ENCODE measurements at regions not wholly inside any gene's neighbourhood (a gene's known extent, or its start where the extent isn't known, plus 50 kb on each side); places are given as distances from the start of the nearest gene placed in this dataset.

DNA sequence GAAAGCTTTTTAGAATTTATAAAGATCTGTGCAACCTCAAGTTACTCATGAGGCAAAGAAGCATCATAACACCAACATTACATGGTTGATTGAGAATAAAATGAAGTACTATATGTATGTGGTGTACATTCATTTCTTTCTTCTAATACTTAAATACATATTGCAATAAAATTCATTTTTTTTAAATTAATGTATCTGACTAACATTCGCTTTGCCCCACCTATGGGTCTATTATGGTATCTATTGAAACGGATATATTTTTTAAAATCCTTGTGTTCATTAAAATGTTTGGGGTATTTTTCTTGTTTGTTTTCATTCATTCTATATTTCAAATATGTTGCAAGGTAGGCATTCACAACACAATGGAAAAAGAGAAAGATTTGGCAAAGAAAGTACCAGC lies 237.5 kb downstream of the DSEL start:
- Histone ChIP-seq H3K9me3 (ENCODE audit: control insufficient read depth, low read length) (no peaks in the 10 kb centered on the region), H3K27ac (ENCODE audit: insufficient read depth, low read depth, low read length, poor library complexity, severe bottlenecking) (no peak overlapping the region), H3K4me3 (ENCODE audit: insufficient read depth, low read depth, low read length) (no peak overlapping the region), H3K27me3 (ENCODE audit: control insufficient read depth, insufficient read depth, low read length, poor library complexity, severe bottlenecking) (no peaks in the 10 kb centered on the region), H3K4me1 (ENCODE audit: control insufficient read depth, insufficient read depth, low read length) (no peaks in the 10 kb centered on the region), H3K36me3 (ENCODE audit: control insufficient read depth, insufficient read depth, low read length) (no peaks in the 10 kb centered on the region)
- no CpG with 5 or more reads among the region's 2 CpGs for WGBS, 2 experiments

DNA sequence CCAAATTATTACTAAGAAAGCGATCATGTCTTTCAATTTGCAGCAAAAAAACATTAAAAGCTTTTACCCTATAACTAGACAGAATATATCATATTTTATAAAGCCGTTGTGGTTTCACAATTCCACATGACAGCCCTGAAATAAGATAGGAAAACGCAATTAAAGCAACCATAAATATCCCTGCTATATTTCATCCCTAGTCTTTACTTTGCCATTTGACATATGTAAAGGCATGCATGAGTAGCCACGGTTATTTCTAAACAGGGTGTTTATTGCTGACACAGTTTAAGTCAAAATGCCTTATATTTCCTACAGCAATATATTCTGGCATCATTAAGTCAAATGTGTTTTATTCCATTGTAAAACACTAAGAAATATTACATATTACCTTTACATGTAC lies 239.9 kb downstream of the DSEL start:
- Histone ChIP-seq H3K36me3 (ENCODE audit: control insufficient read depth, insufficient read depth, low read length) (no peaks in the 10 kb centered on the region), H3K27me3 (ENCODE audit: control insufficient read depth, insufficient read depth, low read length, poor library complexity, severe bottlenecking) (no peaks in the 10 kb centered on the region), H3K9me3 (ENCODE audit: control insufficient read depth, low read length) (no peaks in the 10 kb centered on the region), H3K4me3 (ENCODE audit: insufficient read depth, low read depth, low read length) (no peak overlapping the region), H3K4me1 (ENCODE audit: control insufficient read depth, insufficient read depth, low read length) (no peaks in the 10 kb centered on the region), H3K27ac (ENCODE audit: insufficient read depth, low read depth, low read length, poor library complexity, severe bottlenecking) (no peak overlapping the region)
- WGBS, 2 experiments: 88 to 97% methylated on average over 3 to 4 of the region's 4 CpGs

DNA sequence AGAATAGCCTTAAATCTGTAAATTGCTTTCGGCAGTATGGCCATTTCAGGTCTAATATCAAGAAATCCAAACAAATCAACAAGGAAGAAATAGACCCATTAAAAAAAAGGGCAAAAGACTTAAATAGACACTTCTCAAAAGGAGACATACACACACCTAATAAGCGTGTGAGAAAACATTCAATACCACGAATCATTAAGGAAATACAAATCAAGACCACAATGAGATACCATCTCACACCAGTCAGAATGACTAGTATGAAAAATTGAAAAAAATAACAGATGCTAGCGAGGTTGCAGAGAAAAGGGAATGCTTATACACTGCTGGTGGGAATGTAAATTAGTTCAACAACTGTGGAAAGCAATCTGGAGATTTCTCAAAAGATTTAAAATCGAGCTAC lies 243.2 kb downstream of the DSEL start:
- H3K27ac ChIP-seq (ENCODE audit: insufficient read depth, low read depth, low read length, poor library complexity, severe bottlenecking): no peak overlapping the region
- no peaks in the 10 kb centered on the region for H3K9me3 ChIP-seq (ENCODE audit: control insufficient read depth, low read length)
- H3K27me3 ChIP-seq (ENCODE audit: control insufficient read depth, insufficient read depth, low read length, poor library complexity, severe bottlenecking): no peaks in the 10 kb centered on the region
- no peaks in the 10 kb centered on the region for H3K36me3 ChIP-seq (ENCODE audit: control insufficient read depth, insufficient read depth, low read length)
- no peak overlapping the region for H3K4me3 ChIP-seq (ENCODE audit: insufficient read depth, low read depth, low read length)
- WGBS, 2 experiments: 92 to 99% methylated on average over 5 of the region's 5 CpGs
- no peaks in the 10 kb centered on the region for H3K4me1 ChIP-seq (ENCODE audit: control insufficient read depth, insufficient read depth, low read length)

DNA sequence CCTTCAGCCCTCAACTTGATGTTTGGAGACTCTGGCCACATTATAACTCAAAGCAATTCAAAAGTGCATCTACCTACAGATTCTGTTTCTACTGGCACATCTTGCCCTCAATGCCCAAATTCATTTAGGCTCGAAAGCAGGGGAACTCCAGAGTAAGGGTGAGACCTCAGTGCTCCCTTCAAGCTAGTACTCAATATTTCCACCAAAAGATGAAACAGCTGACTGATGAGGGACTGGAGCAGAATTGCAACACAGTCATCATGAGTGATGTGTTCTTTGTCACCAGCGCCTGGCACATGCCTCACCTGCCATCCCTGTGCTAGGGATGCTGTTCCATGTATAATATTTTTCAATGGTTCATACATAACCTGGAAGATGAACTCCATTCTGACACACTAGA lies 247.3 kb downstream of the DSEL start:
- H3K4me1 ChIP-seq (ENCODE audit: control insufficient read depth, insufficient read depth, low read length): no peaks in the 10 kb centered on the region
- no peaks in the 10 kb centered on the region for H3K36me3 ChIP-seq (ENCODE audit: control insufficient read depth, insufficient read depth, low read length)
- H3K4me3 ChIP-seq (ENCODE audit: insufficient read depth, low read depth, low read length): no peak overlapping the region
- no peak overlapping the region for H3K27ac ChIP-seq (ENCODE audit: insufficient read depth, low read depth, low read length, poor library complexity, severe bottlenecking)
- 90 to 94% methylated on average over 2 of the region's 2 CpGs for WGBS, 2 experiments
- no peaks in the 10 kb centered on the region for H3K27me3 ChIP-seq (ENCODE audit: control insufficient read depth, insufficient read depth, low read length, poor library complexity, severe bottlenecking)
- no peaks in the 10 kb centered on the region for H3K9me3 ChIP-seq (ENCODE audit: control insufficient read depth, low read length)

DNA sequence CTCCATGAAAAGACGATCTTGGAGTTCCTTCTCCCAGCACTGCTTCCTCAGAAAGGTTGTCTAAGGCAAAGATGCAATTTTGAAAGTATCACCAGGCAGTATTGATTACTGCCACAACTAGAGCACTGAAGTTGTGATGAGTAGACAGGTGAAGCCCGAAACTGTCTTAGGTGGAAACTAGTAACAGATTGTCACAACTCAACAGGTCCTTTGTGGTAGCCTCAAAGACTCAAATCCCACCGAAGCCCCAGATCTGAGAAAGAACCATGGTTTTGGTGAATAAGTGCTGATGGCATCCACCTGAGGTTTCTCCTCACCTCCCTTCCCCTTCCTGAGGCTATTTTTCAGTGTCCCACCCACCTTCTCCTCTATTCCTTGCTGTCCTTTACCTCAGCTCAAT lies 248.0 kb downstream of the DSEL start:
- Histone ChIP-seq H3K36me3 (ENCODE audit: control insufficient read depth, insufficient read depth, low read length) (no peaks in the 10 kb centered on the region), H3K27ac (ENCODE audit: insufficient read depth, low read depth, low read length, poor library complexity, severe bottlenecking) (no peak overlapping the region), H3K4me3 (ENCODE audit: insufficient read depth, low read depth, low read length) (no peak overlapping the region), H3K9me3 (ENCODE audit: control insufficient read depth, low read length) (no peaks in the 10 kb centered on the region), H3K4me1 (ENCODE audit: control insufficient read depth, insufficient read depth, low read length) (no peaks in the 10 kb centered on the region), H3K27me3 (ENCODE audit: control insufficient read depth, insufficient read depth, low read length, poor library complexity, severe bottlenecking) (no peaks in the 10 kb centered on the region)
- 93 to 95% methylated on average over 3 of the region's 3 CpGs for WGBS, 2 experiments

DNA sequence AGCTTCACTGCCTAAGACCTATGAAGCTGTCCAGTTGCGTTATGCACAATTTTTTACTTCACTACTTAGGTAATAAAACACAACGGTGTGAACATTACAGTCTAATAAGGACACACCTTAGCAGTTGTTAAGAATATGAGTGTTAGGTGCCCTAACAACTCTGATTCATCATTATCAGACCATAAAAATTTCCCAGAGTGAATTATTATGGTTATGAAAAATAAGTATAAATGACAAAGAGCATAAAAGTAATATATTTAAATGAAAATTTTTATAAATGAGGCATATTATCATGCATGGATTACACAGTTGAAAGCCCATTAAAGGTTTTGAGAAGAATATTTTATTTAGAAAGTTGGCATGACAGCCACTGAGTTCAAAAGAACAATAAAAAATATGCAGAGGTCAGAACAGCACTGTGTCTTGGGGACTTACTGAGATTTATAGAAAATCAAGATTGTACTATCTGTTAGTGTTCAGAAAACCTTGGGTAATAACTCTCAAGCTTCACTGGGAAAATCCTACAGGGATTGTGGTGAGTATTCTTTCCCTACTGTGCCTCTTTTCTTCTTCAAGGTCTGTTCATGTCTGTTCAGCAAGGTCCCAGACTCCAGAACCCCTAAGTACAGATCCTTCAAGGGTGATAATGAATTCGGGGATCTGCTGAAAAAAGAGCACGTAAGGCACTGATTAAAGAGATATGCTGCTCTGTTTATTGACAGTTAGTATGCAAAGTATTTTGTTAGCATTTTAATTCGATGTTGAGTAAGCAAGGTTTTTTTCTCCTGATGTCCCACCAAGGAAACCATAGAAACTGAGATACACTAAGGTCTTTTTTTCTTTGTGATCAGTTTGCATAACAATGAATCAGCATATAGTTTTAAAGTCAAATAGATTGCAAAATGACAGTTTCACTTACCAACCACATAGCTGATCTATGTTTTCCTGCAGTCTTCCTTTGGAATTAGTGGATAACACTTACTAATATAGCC lies 250.0 kb downstream of the DSEL start:
- Histone ChIP-seq H3K4me1 (ENCODE audit: control insufficient read depth, insufficient read depth, low read length) (no peaks in the 10 kb centered on the region), H3K36me3 (ENCODE audit: control insufficient read depth, insufficient read depth, low read length) (no peaks in the 10 kb centered on the region), H3K9me3 (ENCODE audit: control insufficient read depth, low read length) (no peaks in the 10 kb centered on the region), H3K4me3 (ENCODE audit: insufficient read depth, low read depth, low read length) (no peak overlapping the region), H3K27me3 (ENCODE audit: control insufficient read depth, insufficient read depth, low read length, poor library complexity, severe bottlenecking) (no peaks in the 10 kb centered on the region), H3K27ac (ENCODE audit: insufficient read depth, low read depth, low read length, poor library complexity, severe bottlenecking) (no peak overlapping the region)
- WGBS, 2 experiments: 62 to 74% methylated on average over 4 to 5 of the region's 5 CpGs

DNA sequence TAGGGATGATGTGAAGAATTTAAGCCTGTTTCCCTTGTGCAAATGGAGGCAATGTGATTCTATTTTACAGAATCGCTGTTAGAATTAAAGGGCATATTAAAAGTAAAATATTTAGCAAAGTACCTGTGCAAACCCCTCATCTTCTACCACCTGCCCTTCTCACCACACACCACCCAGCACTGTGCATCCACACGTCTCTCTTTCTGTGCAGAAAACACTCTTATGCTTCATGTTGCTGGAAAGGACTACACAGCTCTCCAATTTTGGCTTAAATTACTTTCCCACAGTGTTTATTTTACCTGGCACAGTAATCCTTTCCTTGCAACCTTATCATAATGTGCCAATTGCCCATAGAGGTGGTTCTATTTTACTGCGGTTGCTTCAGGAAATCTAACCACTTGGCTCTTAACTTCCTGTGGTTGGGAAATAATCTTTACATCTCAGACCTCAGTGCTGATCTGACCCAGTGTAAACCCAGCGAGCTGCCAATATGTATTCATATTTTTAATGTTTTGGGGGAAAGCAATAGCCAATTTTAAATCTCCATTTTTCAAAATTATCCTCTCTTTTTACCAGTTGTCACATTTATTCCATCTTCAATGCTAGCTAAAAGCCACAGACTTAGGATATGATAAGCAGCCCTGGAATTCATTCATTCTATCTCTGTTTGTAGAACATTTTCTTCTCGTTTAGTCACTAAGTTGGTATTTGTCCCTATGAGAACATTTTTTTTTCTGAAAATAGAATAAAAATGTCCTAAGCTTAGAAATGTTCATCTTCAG lies 250.9 kb downstream of the DSEL start:
- Histone ChIP-seq H3K4me1 (ENCODE audit: control insufficient read depth, insufficient read depth, low read length) (no peaks in the 10 kb centered on the region), H3K36me3 (ENCODE audit: control insufficient read depth, insufficient read depth, low read length) (no peaks in the 10 kb centered on the region), H3K27me3 (ENCODE audit: control insufficient read depth, insufficient read depth, low read length, poor library complexity, severe bottlenecking) (no peaks in the 10 kb centered on the region), H3K4me3 (ENCODE audit: insufficient read depth, low read depth, low read length) (no peak overlapping the region), H3K27ac (ENCODE audit: insufficient read depth, low read depth, low read length, poor library complexity, severe bottlenecking) (no peak overlapping the region), H3K9me3 (ENCODE audit: control insufficient read depth, low read length) (no peaks in the 10 kb centered on the region)
- WGBS, 2 experiments: 86 to 92% methylated on average over 3 to 4 of the region's 5 CpGs

DNA sequence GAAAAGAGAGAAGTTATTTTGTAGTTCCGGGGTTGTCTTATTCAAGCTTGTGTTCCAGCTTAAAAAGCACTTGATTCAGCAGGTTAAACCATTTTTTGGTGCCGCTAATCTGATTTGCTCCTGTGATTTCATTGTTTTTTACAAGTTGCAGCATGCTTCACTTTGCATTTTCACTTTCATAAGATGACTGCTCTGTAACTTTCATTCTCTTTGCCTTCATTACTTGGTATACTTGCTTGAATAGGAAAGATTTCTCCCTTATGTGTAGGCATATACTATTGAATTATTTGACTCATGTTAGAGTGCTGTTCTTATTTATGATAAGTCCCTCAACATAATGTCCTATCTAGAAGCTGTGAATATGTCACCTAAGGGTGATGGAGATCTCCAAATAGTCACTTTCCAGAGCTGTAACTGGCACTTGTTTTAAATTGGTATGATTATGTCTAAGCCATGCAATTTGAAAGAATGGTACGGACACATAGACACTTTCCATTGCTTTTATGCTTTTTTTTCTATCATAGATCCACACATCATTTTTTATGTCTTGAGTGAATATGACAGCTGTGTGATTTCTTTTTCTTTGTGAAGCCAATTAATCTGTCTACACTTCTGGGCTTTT lies 254.5 kb downstream of the DSEL start:
- Histone ChIP-seq H3K4me3 (ENCODE audit: insufficient read depth, low read depth, low read length) (no peak overlapping the region), H3K4me1 (ENCODE audit: control insufficient read depth, insufficient read depth, low read length) (no peaks in the 10 kb centered on the region), H3K27me3 (ENCODE audit: control insufficient read depth, insufficient read depth, low read length, poor library complexity, severe bottlenecking) (no peaks in the 10 kb centered on the region), H3K27ac (ENCODE audit: insufficient read depth, low read depth, low read length, poor library complexity, severe bottlenecking) (no peak overlapping the region), H3K36me3 (ENCODE audit: control insufficient read depth, insufficient read depth, low read length) (no peaks in the 10 kb centered on the region), H3K9me3 (ENCODE audit: control insufficient read depth, low read length) (no peaks in the 10 kb centered on the region)
- whole genome bisulfite sequencing, 2 experiments: 94 to 95% methylated on average over 2 of the region's 3 CpGs

DNA sequence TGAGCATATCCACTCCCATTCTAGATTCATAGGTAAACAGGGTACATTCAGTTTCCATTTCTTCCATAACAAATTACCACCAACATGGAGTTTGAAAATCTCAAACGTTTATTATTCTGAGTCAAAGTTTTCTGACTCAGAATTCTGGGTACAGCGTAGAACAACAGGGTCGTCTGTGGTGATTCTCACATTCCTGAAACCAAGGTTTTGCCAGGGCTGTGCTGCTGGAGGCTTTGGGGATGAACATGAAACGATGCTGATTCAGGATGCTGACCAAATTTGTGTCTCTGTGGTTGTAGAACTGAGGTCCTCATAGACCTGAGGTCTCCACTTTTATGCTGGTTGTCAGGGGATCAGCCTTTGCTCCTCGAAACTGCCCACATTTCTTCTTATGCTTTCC lies 255.7 kb downstream of the DSEL start:
- no peaks in the 10 kb centered on the region for H3K9me3 ChIP-seq (ENCODE audit: control insufficient read depth, low read length)
- no peaks in the 10 kb centered on the region for H3K36me3 ChIP-seq (ENCODE audit: control insufficient read depth, insufficient read depth, low read length)
- H3K27ac ChIP-seq (ENCODE audit: insufficient read depth, low read depth, low read length, poor library complexity, severe bottlenecking): no peak overlapping the region
- 94 to 95% methylated on average over 5 of the region's 5 CpGs for WGBS, 2 experiments
- H3K4me1 ChIP-seq (ENCODE audit: control insufficient read depth, insufficient read depth, low read length): no peaks in the 10 kb centered on the region
- no peak overlapping the region for H3K4me3 ChIP-seq (ENCODE audit: insufficient read depth, low read depth, low read length)
- H3K27me3 ChIP-seq (ENCODE audit: control insufficient read depth, insufficient read depth, low read length, poor library complexity, severe bottlenecking): no peaks in the 10 kb centered on the region

Measured in ectodermal cell (in vitro differentiated cells).